SK-N-SH (cell line): ENCODE measurements at regions not wholly inside any gene's neighbourhood (a gene's known extent, or its start where the extent isn't known, plus 50 kb on each side); places are given as distances from the start of the nearest gene placed in this dataset.

Source experiments
- CTCF ChIA-PET: fragments of 300-600, 350-600 bp; formaldehyde crosslinking; extraction: SDS; loops from one replicate; lab custom pipeline; 2021; lab: Yijun Ruan, JAX
- POLR2A ChIA-PET: fragments of 350-600 bp; sonication (Branson Sonifier 250); formaldehyde crosslinking; extraction: SDS; loops from one replicate; lab custom pipeline; 2020; ENCODE audit warnings: antibody characterized with exemption, inconsistent platforms; lab: Yijun Ruan, JAX
- DNase-seq: peaks from one replicate; pipeline ENCODE4 v3.0.0; 2012
- H2AFZ ChIP-seq: fragments of 200-600 bp; sonication (generic); 2 replicates; pipeline ENCODE4 v1.8.1; 2016; ENCODE audit warnings: antibody characterized with exemption, mild to moderate bottlenecking, low read depth
- H3F3A ChIP-seq: fragments of 200-600 bp; sonication (generic); replicated peaks from 2 replicates; pipeline ENCODE3; 2016; ENCODE audit warnings: antibody characterized with exemption, mild to moderate bottlenecking; ENCODE audit not compliant: insufficient read depth
- H3K27ac ChIP-seq, 2 experiments: fragments of 200-500 bp in 1 of 2; fragments of 200-600 bp in 1 of 2; sonication (Bioruptor generic) in 1 of 2; sonication (generic), shearing (Covaris generic) in 1 of 2; 2 replicates each; pipeline versions ENCODE4 v1.5.1 to v1.6.1; 2014 to 2016; ENCODE audit warnings: low read depth in 2 of 2, inconsistent platforms in 1 of 2, low read length in 1 of 2, mild to moderate bottlenecking in 1 of 2, mixed read lengths in 1 of 2
- H3K27me3 ChIP-seq: fragments of 200-600 bp; sonication (generic), shearing (Covaris generic); 2 replicates; pipeline ENCODE4 v1.6.1; 2016; ENCODE audit warnings: mixed run types; ENCODE audit not compliant: insufficient read depth
- H3K36me3 ChIP-seq, 2 experiments: fragments of 200-500 bp in 1 of 2; fragments of 200-600 bp in 1 of 2; sonication (Bioruptor generic) in 1 of 2; sonication (generic) in 1 of 2; replicated peaks in 1 of 2; 2 replicates each; pipeline versions ENCODE3 to v1.5.1; 2014 to 2016; ENCODE audit warnings: low read length in 1 of 2, mild to moderate bottlenecking in 1 of 2; ENCODE audit not compliant: insufficient read depth in 2 of 2, control insufficient read depth in 1 of 2
- H3K4me1 ChIP-seq, 2 experiments: fragments of 200-500 bp in 1 of 2; fragments of 200-600 bp in 1 of 2; sonication (Bioruptor generic) in 1 of 2; sonication (generic), shearing (Covaris generic) in 1 of 2; 2 replicates each; pipeline versions ENCODE4 v1.5.1 to v1.6.1; 2014 to 2016; ENCODE audit warnings: low read depth in 1 of 2, low read length in 1 of 2, mixed run types in 1 of 2; ENCODE audit not compliant: insufficient read depth in 2 of 2, control insufficient read depth in 1 of 2
- H3K4me2 ChIP-seq: fragments of 200-600 bp; sonication (generic), shearing (Covaris generic); 2 replicates; pipeline ENCODE4 v1.6.1; 2017; ENCODE audit warnings: mixed run types
- H3K4me3 ChIP-seq, 2 experiments: fragments of 200-500 bp in 1 of 2; fragments of 200-600 bp in 1 of 2; sonication (Bioruptor generic) in 1 of 2; sonication (generic), shearing (Covaris generic) in 1 of 2; 2 replicates each; pipeline versions ENCODE4 v1.5.1 to v1.8.1; 2014 to 2016; ENCODE audit warnings: low read depth in 2 of 2, inconsistent platforms in 1 of 2, low read length in 1 of 2, mild to moderate bottlenecking in 1 of 2, mixed read lengths in 1 of 2, moderate library complexity in 1 of 2
- H3K79me2 ChIP-seq: fragments of 200-600 bp; sonication (generic); 2 replicates; pipeline ENCODE4 v1.8.1; 2017; ENCODE audit warnings: mild to moderate bottlenecking; ENCODE audit not compliant: insufficient read depth
- H3K9ac ChIP-seq: fragments of 200-600 bp; sonication (generic); 2 replicates; pipeline ENCODE4 v1.6.1; 2017; ENCODE audit warnings: mixed run types
- H3K9me2 ChIP-seq: fragments of 200-600 bp; sonication (generic); 2 replicates; pipeline ENCODE4 v1.6.1; 2017; ENCODE audit warnings: mixed run types
- H3K9me3 ChIP-seq: fragments of 200-600 bp; sonication (generic); 2 replicates; pipeline ENCODE4 v1.6.1; 2017; ENCODE audit warnings: mixed run types, mild to moderate bottlenecking, moderate library complexity
- H4K20me1 ChIP-seq: fragments of 200-600 bp; sonication (generic); 2 replicates; pipeline ENCODE4 v1.6.1; 2017; ENCODE audit warnings: mild to moderate bottlenecking, mixed run types; ENCODE audit not compliant: insufficient read depth
- EP300 ChIP-seq, 2 experiments: IDR thresholded peaks; 2 replicates each; pipeline versions ENCODE4 v1.4.0 to v1.6.1; 2012; ENCODE audit warnings: borderline replicate concordance in 1 of 2, low read depth in 1 of 2, low read length in 1 of 2
- NFIC ChIP-seq: IDR thresholded peaks from 2 replicates; pipeline ENCODE4 v1.4.0; 2012; ENCODE audit warnings: borderline replicate concordance
- PBX3 ChIP-seq: IDR thresholded peaks from 2 replicates; pipeline ENCODE4; 2012
- POLR2AphosphoS5 ChIP-seq: IDR thresholded peaks from 2 replicates; pipeline ENCODE4 v1.6.1; 2012; ENCODE audit warnings: low read depth, low read length
- RFX5 ChIP-seq: IDR thresholded peaks from 2 replicates; pipeline ENCODE4 v1.6.1; 2012; ENCODE audit warnings: mild to moderate bottlenecking, improper control_type of control experiment, low read length
- TAF1 ChIP-seq: IDR thresholded peaks from 2 replicates; pipeline ENCODE4 v1.6.1; 2012; ENCODE audit warnings: low read depth, mild to moderate bottlenecking, low read length, moderate library complexity, borderline replicate concordance
- WGBS: methylation state at CpG from one replicate; pipeline ENCODE4 v1.1.6; 2017; ENCODE audit warnings: low lambda C conversion rate; 5-methylcytosine and 5-hydroxymethylcytosine counted together

- no peaks in the 10 kb centered on the region for H3K9me2 ChIP-seq
- no peak overlapping the region for H3K4me2 ChIP-seq
- H3F3A ChIP-seq: no peaks in the 10 kb centered on the region
- CTCF ChIA-PET: interaction anchor here (1.0 to 1.8 kb wide), 2 partner anchors 11 to 160 kb away, joined by 4 read pairs; no protein-coding TSS in a partner anchor
- no peaks in the 10 kb centered on the region for H3K27me3 ChIP-seq
- H3K9ac ChIP-seq: no peak overlapping the region
- no peaks in the 10 kb centered on the region for H3K79me2 ChIP-seq
- H3K4me1 ChIP-seq: peaks cover 0 to 8% of the 10 kb centered on the region in 2 experiments; a peak in 2 of 4 replicates
- H3K4me3 ChIP-seq: no peak overlapping the region
- H3K36me3 ChIP-seq: no peaks in the 10 kb centered on the region
- H3K9me3 ChIP-seq: no peaks in the 10 kb centered on the region
- H4K20me1 ChIP-seq: no peaks in the 10 kb centered on the region
- WGBS: 89% methylated on average over 1 of the region's 1 CpG
- H3K27ac ChIP-seq: no peak overlapping the region; a peak in 1 of 4 replicates
- TF ChIP-seq NFIC (no peak), RFX5 (no peak), EP300 (IDR thresholded peaks at IDR 0.05; ENCODE audit: borderline replicate concordance in 1 of 2, low read depth in 1 of 2, low read length in 1 of 2) (no peak), PBX3 (0 out of 2 replicates have a peak, but pooled peaks have one; percentile 6)
- POLR2A ChIA-PET: no interaction called here
- no peak for DNase-seq
- no peak overlapping the region for H2AFZ ChIP-seq
Observed at GRCh38 chr3:104436506-104436905, 930.2 kb upstream of the ALCAM start.

GRCh38 chr3:104437131-104437750, 929.5 kb upstream of the ALCAM start:
- TF ChIP-seq PBX3: peak; percentile 46
- no peak for TF ChIP-seq TAF1
- no peaks in the 10 kb centered on the region for H3K36me3 ChIP-seq
- H3F3A ChIP-seq: no peaks in the 10 kb centered on the region
- no peak overlapping the region for H3K4me2 ChIP-seq
- no peak overlapping the region for H3K27ac ChIP-seq
- WGBS: 64% methylated on average over 4 of the region's 4 CpGs
- H3K4me1 ChIP-seq: peaks cover 0 to 8% of the 10 kb centered on the region in 2 experiments; a peak in 2 of 4 replicates
- H2AFZ ChIP-seq: no peak overlapping the region
- H3K79me2 ChIP-seq: no peaks in the 10 kb centered on the region
- H3K9me3 ChIP-seq: no peaks in the 10 kb centered on the region
- no peaks in the 10 kb centered on the region for H4K20me1 ChIP-seq
- no peaks in the 10 kb centered on the region for H3K9me2 ChIP-seq
- no peak for DNase-seq
- CTCF ChIA-PET: interaction anchor here (1.2 to 1.8 kb wide), 2 partner anchors 10 to 12 kb away, joined by 3 to 4 read pairs; no protein-coding TSS in a partner anchor
- H3K27me3 ChIP-seq: no peaks in the 10 kb centered on the region
- no peak overlapping the region for H3K9ac ChIP-seq
- H3K4me3 ChIP-seq: no peak overlapping the region
- POLR2A ChIA-PET: no interaction called here

GRCh38 chr3:104437891-104438290, 928.8 kb upstream of the ALCAM start:
- WGBS: 9% methylated on average over 1 of the region's 1 CpG
- TF ChIP-seq POLR2AphosphoS5: no peak
- TF ChIP-seq, all 33 proteins: peak for 0
- POLR2A ChIA-PET: no interaction called here

More at GRCh38 chr3:104437891-104438290, 928.8 kb upstream of the ALCAM start:
- H3K4me2 ChIP-seq: no peak overlapping the region
- H3K79me2 ChIP-seq: no peaks in the 10 kb centered on the region
- no peaks in the 10 kb centered on the region for H3K9me3 ChIP-seq
- H3F3A ChIP-seq: no peaks in the 10 kb centered on the region
- no peak for DNase-seq
- no peak overlapping the region for H3K4me3 ChIP-seq
- no peaks in the 10 kb centered on the region for H4K20me1 ChIP-seq
- CTCF ChIA-PET: interaction anchor here (1.2 kb wide), 1 partner anchor 12 kb away, joined by 3 read pairs; no protein-coding TSS in a partner anchor
- H3K27me3 ChIP-seq: no peaks in the 10 kb centered on the region
- H2AFZ ChIP-seq: no peak overlapping the region
- no peak overlapping the region for H3K9ac ChIP-seq
- H3K36me3 ChIP-seq: no peaks in the 10 kb centered on the region
- H3K4me1 ChIP-seq: peaks cover 0 to 8% of the 10 kb centered on the region in 2 experiments; a peak in 2 of 4 replicates
- no peaks in the 10 kb centered on the region for H3K9me2 ChIP-seq
- H3K27ac ChIP-seq: no peak overlapping the region
